Retinal pigment epithelial cell (primary cell): ENCODE measurements at regions not wholly inside any gene's neighbourhood (a gene's known extent, or its start where the extent isn't known, plus 50 kb on each side); places are given as distances from the start of the nearest gene placed in this dataset.
A peak's percentile ranks its signal among the peaks of the same experiment; 100 is the strongest.

Experiments used
- DNase-seq: peaks from one replicate; pipeline ENCODE4 v3.0.0-alpha.2; 2010; ENCODE audit warnings: low read depth
- H3K4me3 ChIP-seq: 2 replicates; pipeline ENCODE4 v1.5.1; 2011; ENCODE audit warnings: mild to moderate bottlenecking, low read length, control low read depth, moderate library complexity
- CTCF ChIP-seq: conservative IDR thresholded peaks from 2 replicates; pipeline ENCODE4 v1.5.1; 2011; ENCODE audit warnings: low read depth, low read length, control low read depth, inconsistent platforms

DNA sequence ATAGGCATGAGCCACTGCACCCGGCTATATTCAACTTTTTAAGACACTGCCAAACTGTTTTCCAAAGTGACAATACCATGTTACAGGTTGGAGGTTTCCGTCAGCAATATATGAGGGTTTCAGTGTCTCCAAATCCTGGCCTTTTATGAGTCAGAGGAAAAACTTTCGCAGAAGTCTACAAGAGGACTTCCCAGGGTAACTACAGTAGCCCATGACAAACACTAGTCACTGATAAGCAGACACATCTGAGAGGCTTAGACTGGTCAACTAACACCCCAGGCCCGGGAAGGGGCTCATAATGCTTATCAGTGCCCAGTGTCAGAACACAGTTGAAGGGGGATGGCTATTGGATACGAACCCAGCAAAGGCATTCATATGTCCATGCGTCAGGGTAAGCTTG lies 85.4 kb downstream of the SOX4 start:
- no peak for TF ChIP-seq CTCF
- H3K4me3 ChIP-seq: no peak overlapping the region
- peak; percentile 72 for DNase-seq

DNA sequence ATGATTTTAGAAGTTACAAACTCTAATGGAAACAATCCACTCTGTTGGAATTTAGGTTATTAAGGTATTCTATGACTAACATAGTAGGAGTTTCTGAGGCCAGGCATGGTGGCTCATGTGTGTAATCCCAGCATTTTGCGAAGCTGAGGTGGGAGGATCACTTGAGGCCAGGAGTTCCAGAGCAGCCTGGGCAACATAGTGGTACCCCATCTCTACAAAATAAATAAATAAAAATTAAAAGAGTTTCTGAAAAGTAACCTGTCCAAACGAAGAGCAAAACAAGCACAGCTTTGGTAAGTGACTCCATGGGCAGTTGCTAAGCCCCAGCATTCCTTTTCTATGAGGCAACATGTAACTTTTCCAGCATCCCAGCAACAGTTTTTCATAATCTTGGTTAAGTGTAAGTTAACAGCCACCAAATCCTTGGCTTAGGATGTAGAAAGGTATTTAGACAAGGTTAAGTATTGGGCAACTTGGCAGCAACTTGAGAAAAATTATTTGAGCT lies 86.3 kb downstream of the SOX4 start:
- TF ChIP-seq CTCF: no peak

DNA sequence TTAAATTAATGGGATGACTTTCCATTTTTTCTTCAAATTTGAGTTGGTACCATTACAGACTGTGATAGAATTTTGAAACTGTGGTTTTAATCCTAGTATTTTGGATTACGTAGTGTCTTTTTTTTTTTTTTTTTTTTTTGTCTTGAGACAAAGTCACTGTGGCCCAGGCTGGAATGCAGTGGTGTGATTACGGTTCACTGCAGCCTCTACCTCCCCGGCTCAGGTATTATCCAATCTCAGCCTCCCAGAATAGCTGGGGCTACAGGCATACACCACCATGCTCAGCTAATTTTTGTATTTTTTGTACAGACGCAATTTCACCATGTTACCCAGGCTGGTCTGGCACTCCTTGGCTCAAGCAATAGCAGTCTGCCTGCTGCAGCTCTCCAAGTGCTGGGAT lies 87.1 kb downstream of the SOX4 start:
- TF ChIP-seq CTCF: no peak

More for the DNA sequence above, 86.3 kb downstream of the SOX4 start:
- H3K4me3 ChIP-seq: no peak overlapping the region
- DNase-seq: peak; percentile 96

DNA sequence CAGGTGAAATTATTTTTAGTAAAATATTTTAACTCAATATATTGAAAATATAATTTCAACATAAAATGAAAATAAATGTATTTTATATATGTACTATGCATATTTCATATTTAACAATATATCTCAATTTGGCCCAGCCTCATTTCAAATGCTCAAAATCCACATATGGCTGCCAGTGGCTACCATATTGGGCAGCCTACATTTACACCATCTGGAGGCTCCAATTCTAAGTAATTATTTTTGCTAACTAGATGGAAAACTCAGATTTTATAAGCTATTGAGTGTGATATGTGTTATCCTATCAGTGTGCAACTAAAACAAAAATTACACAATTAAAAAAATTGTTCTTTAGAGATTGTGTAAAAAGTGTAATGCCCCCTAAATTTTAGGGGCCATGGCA lies 96.9 kb downstream of the SOX4 start:
- H3K4me3 ChIP-seq: no peak overlapping the region
- no peak for TF ChIP-seq CTCF
- no peak for DNase-seq

More for the DNA sequence above, 87.1 kb downstream of the SOX4 start:
- no peak overlapping the region for H3K4me3 ChIP-seq
- no peak for DNase-seq

GRCh38 chr6:21691685-21692346 lies 98.3 kb downstream of the SOX4 start:
- TF ChIP-seq CTCF: no peak

GRCh38 chr6:21692721-21693120 lies 99.2 kb downstream of the SOX4 start:
- no peak overlapping the region for H3K4me3 ChIP-seq

More at GRCh38 chr6:21691685-21692346, 98.3 kb downstream of the SOX4 start:
- DNase-seq: no peak
- no peak overlapping the region for H3K4me3 ChIP-seq

More at GRCh38 chr6:21692721-21693120, 99.2 kb downstream of the SOX4 start:
- DNase-seq: no peak
- TF ChIP-seq CTCF: no peak
